HG02938 (cell line): ENCODE measurements at regions not wholly inside any gene's neighbourhood (a gene's known extent, or its start where the extent isn't known, plus 50 kb on each side); places are given as distances from the start of the nearest gene placed in this dataset.
"Not testable (repeated sequence)": the region's sequence is repeated elsewhere in the genome, so short reads cannot be mapped to it uniquely, and the experiment has no call there.

Source experiments
- ATAC-seq: cut with Tn5 transposase; IDR thresholded peaks from one replicate; pipeline ENCODE4 v1.9.1; 2021; ENCODE audit warnings: mild to moderate bottlenecking, moderate library complexity; ENCODE audit not compliant: unreplicated experiment

GRCh38 chr2:235430366-235431083, 63.3 kb upstream of the AGAP1 start:
- ATAC-seq: no peak

DNA sequence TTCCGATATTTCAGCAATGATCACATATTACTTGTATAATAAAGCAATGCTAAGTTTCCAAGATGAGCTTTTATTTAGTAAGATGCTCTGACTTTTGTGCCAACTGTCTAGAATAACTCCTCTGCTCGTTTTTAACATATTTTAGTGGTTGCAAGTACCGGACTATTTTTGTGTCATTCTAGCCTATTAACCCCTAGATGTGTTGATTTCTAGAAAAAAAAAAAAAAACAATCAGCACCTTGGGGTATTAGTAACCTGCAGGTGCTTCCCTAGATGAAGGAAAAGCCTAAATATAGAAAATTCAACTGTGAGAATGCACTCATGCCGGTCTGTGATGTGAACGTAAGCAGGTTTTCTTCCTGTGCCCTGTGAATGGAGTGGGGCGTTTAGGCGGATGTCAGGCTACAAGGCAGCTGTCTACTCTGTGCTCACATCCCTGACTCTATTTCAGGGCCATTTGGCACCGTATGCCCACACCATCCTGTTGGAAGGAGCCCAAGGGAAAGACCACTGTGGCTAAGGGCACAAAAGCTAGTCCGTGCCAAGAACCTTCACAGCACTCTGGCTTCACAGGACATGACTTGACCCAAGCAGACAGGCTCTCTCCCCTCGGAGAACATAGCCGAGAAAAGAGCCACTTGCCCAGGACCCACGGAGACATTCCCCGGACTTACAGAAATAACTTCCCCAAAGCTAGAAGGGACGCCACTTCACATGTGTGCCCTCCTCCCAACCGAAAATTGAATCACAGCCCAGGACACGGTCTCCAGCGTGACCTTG, 60.9 kb upstream of the AGAP1 start:
- ATAC-seq: no peak

DNA sequence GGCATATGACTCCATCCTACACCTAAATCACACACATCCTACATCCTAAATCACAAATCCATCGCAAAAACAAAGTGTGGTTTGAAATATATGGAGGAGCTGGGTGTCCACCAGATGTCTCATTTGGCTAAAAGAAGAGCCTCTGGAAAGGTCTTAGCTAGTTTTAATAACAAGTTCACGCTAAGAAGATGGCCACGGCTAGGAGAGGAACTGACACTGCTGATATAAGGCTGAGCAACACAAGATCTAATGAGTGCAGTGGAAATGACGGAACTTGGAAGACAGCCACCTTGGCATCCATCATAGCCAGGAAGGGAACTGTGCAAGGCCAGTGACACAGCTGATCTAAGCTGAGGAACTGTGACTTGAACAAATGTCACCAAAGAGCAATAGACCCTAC, 60.0 kb upstream of the AGAP1 start:
- ATAC-seq: no peak

DNA sequence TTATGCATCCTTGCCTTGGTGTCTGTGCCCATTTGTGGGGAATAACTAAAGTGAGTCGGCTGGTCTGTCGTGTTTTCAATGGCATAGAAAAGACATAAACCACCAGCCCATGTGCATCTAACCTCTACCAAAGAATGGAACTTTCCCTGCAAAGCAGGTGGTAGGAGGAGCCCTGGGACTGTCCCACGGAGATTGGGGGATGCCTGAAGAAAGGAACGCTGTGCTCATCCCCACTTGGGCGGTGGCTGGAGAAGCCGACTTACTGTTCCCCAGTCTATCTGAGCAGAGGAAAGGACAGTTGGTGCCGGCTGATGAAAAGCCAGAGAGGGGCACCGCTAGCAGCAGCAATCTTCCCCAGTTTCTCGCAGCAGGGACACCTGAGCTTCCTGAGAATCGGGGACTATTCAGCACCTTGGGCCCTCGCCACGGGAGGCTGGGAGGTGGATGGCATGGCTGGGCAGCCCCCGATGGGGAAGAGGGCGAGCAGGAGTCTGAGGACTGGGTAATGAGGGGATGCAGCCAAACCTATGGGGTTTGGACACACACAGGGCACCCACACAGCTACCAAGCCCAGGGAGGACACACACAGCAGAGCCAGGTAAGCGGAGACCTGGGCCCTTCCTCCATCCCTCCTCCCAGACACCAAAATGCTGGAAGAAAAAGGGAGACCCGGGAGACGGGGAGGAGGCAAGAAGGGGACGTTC, 53.7 kb upstream of the AGAP1 start:
- no peak for ATAC-seq

- not testable (repeated sequence) for ATAC-seq
Observed at GRCh38 chr2:235443580-235443979, 50.3 kb upstream of the AGAP1 start.
